Panc1 (cell line): ENCODE measurements at regions not wholly inside any gene's neighbourhood (a gene's known extent, or its start where the extent isn't known, plus 50 kb on each side); places are given as distances from the start of the nearest gene placed in this dataset.

Experiments used
- ATAC-seq: fragments of 200-7000 bp; cut with Tn5 transposase; 2 replicates; pipeline ENCODE4 v1.9.1; 2020; ENCODE audit warnings: mild to moderate bottlenecking, moderate library complexity
- BruUV-seq: library from RNA; stranded (reverse); fragments of 400-500 nt; replicated peaks from 2 replicates; lab custom pipeline; 2021; lab: Mats Ljungman, UMichigan
- CTCF ChIA-PET: fragments of 300-600 bp; sonication (Branson Sonifier 250); formaldehyde crosslinking; loops from one replicate; lab custom pipeline; 2022; ENCODE audit warnings: antibody characterized with exemption; lab: Charles Lee
- POLR2A ChIA-PET: fragments of 300-600 bp; sonication (Branson Sonifier 250); formaldehyde crosslinking; loops from one replicate; lab custom pipeline; 2022; ENCODE audit warnings: antibody characterized with exemption; lab: Charles Lee
- DNase-seq: peaks from one replicate; pipeline ENCODE4 v3.0.0-alpha.2; 2010; ENCODE audit warnings: low read depth, low spot score
- H3K27ac ChIP-seq: 2 replicates; pipeline ENCODE4 v1.5.1; 2011; ENCODE audit warnings: mild to moderate bottlenecking, low read length, inconsistent platforms
- H3K27me3 ChIP-seq: fragments of 200-500 bp; sonication (Bioruptor generic); 2 replicates; pipeline ENCODE4 v1.6.0; 2014; ENCODE audit warnings: low read length, inconsistent platforms; ENCODE audit not compliant: control insufficient read depth, insufficient read depth
- H3K36me3 ChIP-seq: fragments of 200-500 bp; sonication (Bioruptor generic); 2 replicates; pipeline ENCODE4 v1.5.1; 2014; ENCODE audit warnings: inconsistent platforms, mild to moderate bottlenecking, low read length, moderate library complexity; ENCODE audit not compliant: control insufficient read depth, insufficient read depth
- H3K4me1 ChIP-seq: 2 replicates; pipeline ENCODE4 v1.5.1; 2011; ENCODE audit warnings: inconsistent platforms, mild to moderate bottlenecking, low read length, moderate library complexity; ENCODE audit not compliant: control insufficient read depth, insufficient read depth
- H3K4me3 ChIP-seq, 2 experiments: 2 replicates each; pipeline ENCODE4 v1.5.1; 2011 to 2012; ENCODE audit warnings: low read depth in 2 of 2, low read length in 2 of 2, mild to moderate bottlenecking in 2 of 2, inconsistent platforms in 1 of 2, moderate library complexity in 1 of 2
- H3K9me3 ChIP-seq: fragments of 200-500 bp; sonication (Bioruptor generic); 2 replicates; pipeline ENCODE4 v1.5.1; 2014; ENCODE audit warnings: low read depth, mild to moderate bottlenecking, inconsistent platforms, low read length, moderate library complexity; ENCODE audit not compliant: control insufficient read depth, insufficient read depth
- POLR2AphosphoS5 ChIP-seq: IDR thresholded peaks from 2 replicates; pipeline ENCODE4 v1.6.1; 2012; ENCODE audit warnings: mild to moderate bottlenecking, low read depth, low read length, moderate library complexity
- SIN3A ChIP-seq: IDR thresholded peaks from 2 replicates; pipeline ENCODE4 v1.6.1; 2012; ENCODE audit warnings: low read depth, mild to moderate bottlenecking, low read length, moderate library complexity, borderline replicate concordance; ENCODE audit not compliant: insufficient read depth
- TCF7L2 ChIP-seq: IDR thresholded peaks from 2 replicates; pipeline ENCODE4 v1.6.1; 2011; ENCODE audit warnings: mild to moderate bottlenecking, low read depth, low read length, inconsistent platforms
- in situ Hi-C: cut with HindIII; loops from 2 replicates; pipeline ENCODE4 v1.10.0; 2016; ENCODE audit warnings: low sequenced_read_pairs, low pct_unique_long_range_greater_than_20kb
- intact Hi-C: fragments of 100-400 bp; cut with micrococcal nuclease; formaldehyde crosslinking; loops from one replicate; pipeline ENCODE4 v1.10.0; 2022; ENCODE audit not compliant: unreplicated experiment
- TF ChIP-seq, protein P1 (sequence below), 2 experiments: IDR thresholded peaks; 2 replicates each; pipeline ENCODE4 v1.6.1; 2011 to 2012; ENCODE audit warnings: low read depth in 2 of 2, control low read depth in 1 of 2, low read length in 1 of 2, mild to moderate bottlenecking in 1 of 2, moderate library complexity in 1 of 2; ENCODE audit not compliant: insufficient read depth in 1 of 2
- TF ChIP-seq, protein P2 (sequence below): fragments of 450-650 bp; IDR thresholded peaks from 2 replicates; pipeline ENCODE4 v1.5.1; 2017; ENCODE audit warnings: mild to moderate bottlenecking

DNA sequence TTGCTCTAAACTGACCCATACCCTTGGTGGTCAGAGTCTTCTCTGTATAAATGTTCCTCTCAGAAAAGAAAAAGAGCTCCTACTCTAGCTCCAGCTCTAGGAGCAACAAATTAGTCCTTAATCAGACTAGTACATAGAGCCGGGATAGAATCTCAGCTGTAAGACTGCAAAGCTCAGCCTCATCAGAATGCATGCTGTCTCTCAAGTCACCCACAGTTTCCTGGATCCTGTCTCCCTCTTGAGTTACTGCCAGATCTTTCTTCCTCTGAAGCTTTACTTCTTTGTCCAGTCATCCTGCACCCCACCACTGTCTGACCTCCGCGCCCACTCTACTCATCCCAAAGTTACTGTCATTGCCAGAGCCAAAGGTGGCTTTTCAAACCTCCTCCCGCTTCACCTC is 139.3 kb upstream of the PRMT8 start:
- ATAC-seq (no peak), DNase-seq (no peak)
- BruUV-seq = no TSS peak
- Histone ChIP-seq H3K36me3 (no peaks in the 10 kb centered on the region), H3K9me3 (no peaks in the 10 kb centered on the region), H3K27me3 (no peaks in the 10 kb centered on the region; the same call in 1 of the 2 replicates), H3K4me1 (no peaks in the 10 kb centered on the region), H3K4me3 (no peak overlapping the region), H3K27ac (no peak overlapping the region)
- TF ChIP-seq TCF7L2 (no peak), POLR2AphosphoS5 (no peak), SIN3A (no peak)
- TF ChIP-seq, protein P1, sequence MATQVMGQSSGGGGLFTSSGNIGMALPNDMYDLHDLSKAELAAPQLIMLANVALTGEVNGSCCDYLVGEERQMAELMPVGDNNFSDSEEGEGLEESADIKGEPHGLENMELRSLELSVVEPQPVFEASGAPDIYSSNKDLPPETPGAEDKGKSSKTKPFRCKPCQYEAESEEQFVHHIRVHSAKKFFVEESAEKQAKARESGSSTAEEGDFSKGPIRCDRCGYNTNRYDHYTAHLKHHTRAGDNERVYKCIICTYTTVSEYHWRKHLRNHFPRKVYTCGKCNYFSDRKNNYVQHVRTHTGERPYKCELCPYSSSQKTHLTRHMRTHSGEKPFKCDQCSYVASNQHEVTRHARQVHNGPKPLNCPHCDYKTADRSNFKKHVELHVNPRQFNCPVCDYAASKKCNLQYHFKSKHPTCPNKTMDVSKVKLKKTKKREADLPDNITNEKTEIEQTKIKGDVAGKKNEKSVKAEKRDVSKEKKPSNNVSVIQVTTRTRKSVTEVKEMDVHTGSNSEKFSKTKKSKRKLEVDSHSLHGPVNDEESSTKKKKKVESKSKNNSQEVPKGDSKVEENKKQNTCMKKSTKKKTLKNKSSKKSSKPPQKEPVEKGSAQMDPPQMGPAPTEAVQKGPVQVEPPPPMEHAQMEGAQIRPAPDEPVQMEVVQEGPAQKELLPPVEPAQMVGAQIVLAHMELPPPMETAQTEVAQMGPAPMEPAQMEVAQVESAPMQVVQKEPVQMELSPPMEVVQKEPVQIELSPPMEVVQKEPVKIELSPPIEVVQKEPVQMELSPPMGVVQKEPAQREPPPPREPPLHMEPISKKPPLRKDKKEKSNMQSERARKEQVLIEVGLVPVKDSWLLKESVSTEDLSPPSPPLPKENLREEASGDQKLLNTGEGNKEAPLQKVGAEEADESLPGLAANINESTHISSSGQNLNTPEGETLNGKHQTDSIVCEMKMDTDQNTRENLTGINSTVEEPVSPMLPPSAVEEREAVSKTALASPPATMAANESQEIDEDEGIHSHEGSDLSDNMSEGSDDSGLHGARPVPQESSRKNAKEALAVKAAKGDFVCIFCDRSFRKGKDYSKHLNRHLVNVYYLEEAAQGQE (IDR thresholded peaks at IDR 0.05; ENCODE audit: insufficient read depth in 1 of 2, low read depth in 2 of 2, low read length in 1 of 2) = no peak
- TF ChIP-seq, protein P2, sequence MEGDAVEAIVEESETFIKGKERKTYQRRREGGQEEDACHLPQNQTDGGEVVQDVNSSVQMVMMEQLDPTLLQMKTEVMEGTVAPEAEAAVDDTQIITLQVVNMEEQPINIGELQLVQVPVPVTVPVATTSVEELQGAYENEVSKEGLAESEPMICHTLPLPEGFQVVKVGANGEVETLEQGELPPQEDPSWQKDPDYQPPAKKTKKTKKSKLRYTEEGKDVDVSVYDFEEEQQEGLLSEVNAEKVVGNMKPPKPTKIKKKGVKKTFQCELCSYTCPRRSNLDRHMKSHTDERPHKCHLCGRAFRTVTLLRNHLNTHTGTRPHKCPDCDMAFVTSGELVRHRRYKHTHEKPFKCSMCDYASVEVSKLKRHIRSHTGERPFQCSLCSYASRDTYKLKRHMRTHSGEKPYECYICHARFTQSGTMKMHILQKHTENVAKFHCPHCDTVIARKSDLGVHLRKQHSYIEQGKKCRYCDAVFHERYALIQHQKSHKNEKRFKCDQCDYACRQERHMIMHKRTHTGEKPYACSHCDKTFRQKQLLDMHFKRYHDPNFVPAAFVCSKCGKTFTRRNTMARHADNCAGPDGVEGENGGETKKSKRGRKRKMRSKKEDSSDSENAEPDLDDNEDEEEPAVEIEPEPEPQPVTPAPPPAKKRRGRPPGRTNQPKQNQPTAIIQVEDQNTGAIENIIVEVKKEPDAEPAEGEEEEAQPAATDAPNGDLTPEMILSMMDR = no peak
- intact Hi-C loops = no loop called here
- ChIA-PET CTCF (no interaction called here), POLR2A (interaction anchor here (0.6 kb wide), 1 partner anchor 29 kb away, joined by 3 read pairs; no protein-coding TSS in a partner anchor)
- in situ Hi-C loops = no loop called here

DNA sequence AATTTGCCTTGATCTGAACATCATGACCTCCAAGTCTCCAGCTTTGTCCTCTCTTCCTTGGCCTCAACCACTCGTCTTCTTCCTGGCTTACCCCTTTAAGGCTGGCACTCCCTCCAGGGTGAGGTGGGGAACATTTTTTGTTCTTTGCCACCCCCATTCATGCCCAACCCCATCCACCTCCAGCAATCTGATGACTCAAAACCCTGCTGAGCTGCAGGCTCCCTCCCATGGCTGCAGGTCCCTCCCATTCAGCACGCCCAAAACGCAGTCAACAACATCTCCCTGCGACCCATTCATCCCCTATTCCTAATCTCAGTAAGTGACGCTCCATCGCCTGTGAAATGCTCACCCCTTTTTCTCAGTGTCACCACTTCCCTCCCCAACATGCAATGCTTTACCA is 138.8 kb upstream of the PRMT8 start:
- TF ChIP-seq, protein P2 = no peak
- TF ChIP-seq, protein P1 (IDR thresholded peaks at IDR 0.05; ENCODE audit: insufficient read depth in 1 of 2, low read depth in 2 of 2, low read length in 1 of 2) = no peak
- TF ChIP-seq TCF7L2 = no peak
- no peak for TF ChIP-seq POLR2AphosphoS5
- TF ChIP-seq SIN3A = no peak
- no peak overlapping the region for H3K4me3 ChIP-seq
- ChIA-PET POLR2A (interaction anchor here (0.6 kb wide), 1 partner anchor 29 kb away, joined by 3 read pairs; no protein-coding TSS in a partner anchor), CTCF (no interaction called here)
- intact Hi-C loops = no loop called here
- no TSS peak for BruUV-seq
- ATAC-seq (no peak), DNase-seq (no peak)
- H3K27me3 ChIP-seq = no peaks in the 10 kb centered on the region; the same call in 1 of the 2 replicates
- no peak overlapping the region for H3K27ac ChIP-seq
- H3K9me3 ChIP-seq = no peaks in the 10 kb centered on the region
- no peaks in the 10 kb centered on the region for H3K36me3 ChIP-seq
- no peaks in the 10 kb centered on the region for H3K4me1 ChIP-seq
- in situ Hi-C loops = no loop called here
